ENCODE measurements at regions not wholly inside any gene's neighbourhood (a gene's known extent, or its start where the extent isn't known, plus 50 kb on each side); places are given as distances from the start of the nearest gene placed in this dataset.

DNA sequence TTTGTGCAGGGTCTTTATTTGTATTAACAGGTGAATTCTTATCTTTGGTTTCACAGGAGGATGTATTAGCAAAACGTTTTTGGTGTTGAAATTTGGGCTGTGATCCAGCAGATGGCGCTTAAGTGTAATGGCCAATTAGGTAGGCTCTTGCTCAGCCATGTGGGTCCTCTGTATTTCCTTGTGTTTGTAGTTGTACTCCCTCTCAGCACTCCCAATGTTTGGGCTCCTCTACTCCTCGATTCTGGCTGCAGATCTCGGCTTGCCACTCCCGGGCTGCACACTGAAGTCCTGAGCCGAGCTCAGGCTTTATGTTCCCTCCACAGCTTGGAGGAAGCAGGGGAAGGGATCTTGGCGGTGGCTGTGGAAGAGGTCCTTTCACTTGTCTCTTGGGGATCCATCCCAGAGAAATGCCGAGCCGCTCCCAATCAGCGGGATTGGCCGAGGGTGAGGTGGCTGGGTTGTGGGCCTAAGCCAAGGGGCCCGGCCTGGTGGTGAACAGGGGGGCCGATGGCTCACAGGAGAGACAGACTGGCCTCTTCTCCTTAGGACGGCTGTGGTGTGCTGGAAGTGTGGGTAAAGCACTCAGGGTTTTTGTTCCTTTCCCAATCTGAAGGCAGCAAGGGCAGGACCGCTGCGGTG is 133.7 kb downstream of the AEBP2 start:
- DNase-seq = no peak
- intact Hi-C loops (cut with DNase I) = no loop called here
- peak in 1 of 2 donors; percentile 15 for ATAC-seq

DNA sequence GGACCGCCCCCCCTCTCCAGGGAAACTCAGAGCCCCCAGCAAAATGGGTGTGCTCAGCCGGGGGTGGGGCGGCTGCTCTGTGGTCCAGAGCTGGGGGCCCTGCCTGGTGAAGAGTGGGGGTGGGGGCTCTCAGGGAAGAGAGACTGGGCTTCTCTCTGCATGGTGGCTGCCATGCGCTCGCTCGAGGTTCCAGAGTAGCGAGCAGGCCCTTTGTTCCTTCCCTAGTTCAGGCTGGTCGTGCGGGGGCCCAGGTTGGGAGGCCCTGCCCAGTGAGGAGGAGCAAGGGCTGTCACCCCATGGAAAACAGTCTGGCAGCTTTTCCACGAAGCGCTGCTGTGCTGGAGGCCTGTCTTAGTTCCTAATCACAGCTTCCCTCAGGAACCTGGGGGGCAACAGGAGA is 134.6 kb downstream of the AEBP2 start:
- DNase-seq (no peak), ATAC-seq (no peak)
- intact Hi-C loops (cut with DNase I) = no loop called here

DNA sequence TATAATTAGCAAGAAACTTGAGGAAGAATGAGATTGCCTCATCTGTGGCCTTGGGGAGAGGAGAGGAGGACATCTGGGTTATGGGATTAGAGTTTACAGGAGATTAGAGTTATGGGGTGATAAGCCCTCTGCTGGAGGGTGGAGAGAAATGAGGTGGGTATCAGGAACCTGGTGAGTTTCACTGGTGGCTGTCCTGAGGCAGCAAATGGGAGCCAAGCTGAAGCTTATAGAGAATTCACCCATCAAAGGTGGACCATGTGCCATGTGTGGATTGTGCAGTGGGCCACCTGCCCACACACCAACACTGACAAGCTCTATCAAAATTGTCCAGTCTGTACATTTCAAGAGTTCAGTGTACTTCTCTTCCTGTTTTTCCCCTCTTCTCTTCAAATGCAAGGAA is 135.3 kb downstream of the AEBP2 start:
- no peak for ATAC-seq
- intact Hi-C loops (cut with DNase I) = no loop called here
- DNase-seq = no peak

GRCh38 chr12:19575337-19576243 is 136.3 kb downstream of the AEBP2 start:
- ATAC-seq (peak; percentile 70 to 79), DNase-seq (peak; percentile 82)
- intact Hi-C loops (cut with DNase I) = no loop called here

GRCh38 chr12:19576506-19577280 is 137.4 kb downstream of the AEBP2 start:
- DNase-seq (no peak), ATAC-seq (no peak)
- intact Hi-C loops (cut with DNase I) = no loop called here

- no peak for DNase-seq
- intact Hi-C loops (cut with DNase I) = no loop called here
- no peak for ATAC-seq
These were observed 137.9 kb downstream of the AEBP2 start for GRCh38 chr12:19577281-19577530.

GRCh38 chr12:19584732-19585131 is 145.4 kb downstream of the AEBP2 start:
- ATAC-seq = no peak
- intact Hi-C loops (cut with DNase I) = no loop called here
- DNase-seq = no peak

DNA sequence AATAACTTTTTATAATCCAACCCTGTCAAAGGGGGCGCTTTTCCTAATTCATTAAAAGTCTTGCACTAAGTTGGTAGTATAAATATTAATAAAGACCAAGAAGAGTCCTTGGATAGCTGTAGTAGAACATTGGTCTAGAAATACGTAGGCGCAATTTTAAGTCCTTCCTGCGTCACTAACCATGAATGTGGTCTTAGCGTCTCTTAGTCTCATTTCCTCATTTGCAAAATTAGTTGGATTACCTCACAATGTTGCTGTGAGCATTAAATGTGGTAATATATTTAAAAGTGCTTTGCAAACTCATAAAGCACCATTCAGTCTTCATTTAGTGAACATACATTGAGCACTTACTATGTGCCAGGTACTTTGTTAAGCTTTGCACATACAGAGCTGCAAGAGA is 149.7 kb downstream of the AEBP2 start:
- intact Hi-C loops (cut with DNase I) = no loop called here
- no peak for DNase-seq
- no peak for ATAC-seq

- ATAC-seq (no peak), DNase-seq (no peak)
- intact Hi-C loops (cut with DNase I) = no loop called here
These were observed 152.7 kb downstream of the AEBP2 start for GRCh38 chr12:19591951-19592350.

GRCh38 chr12:19596434-19597166 is 157.3 kb downstream of the AEBP2 start:
- DNase-seq (no peak), ATAC-seq (no peak)
- intact Hi-C loops (cut with DNase I) = no loop called here

- intact Hi-C loops (cut with DNase I) = no loop called here
- DNase-seq (no peak), ATAC-seq (no peak)
These were observed 158.1 kb downstream of the AEBP2 start for GRCh38 chr12:19597167-19598026.

GRCh38 chr12:19605720-19606119 is 166.4 kb downstream of the AEBP2 start:
- DNase-seq (no peak), ATAC-seq (no peak)
- intact Hi-C loops (cut with DNase I) = no loop called here

GRCh38 chr12:19608039-19608438 is 168.7 kb downstream of the AEBP2 start:
- ATAC-seq (no peak), DNase-seq (no peak)
- intact Hi-C loops (cut with DNase I) = no loop called here

DNA sequence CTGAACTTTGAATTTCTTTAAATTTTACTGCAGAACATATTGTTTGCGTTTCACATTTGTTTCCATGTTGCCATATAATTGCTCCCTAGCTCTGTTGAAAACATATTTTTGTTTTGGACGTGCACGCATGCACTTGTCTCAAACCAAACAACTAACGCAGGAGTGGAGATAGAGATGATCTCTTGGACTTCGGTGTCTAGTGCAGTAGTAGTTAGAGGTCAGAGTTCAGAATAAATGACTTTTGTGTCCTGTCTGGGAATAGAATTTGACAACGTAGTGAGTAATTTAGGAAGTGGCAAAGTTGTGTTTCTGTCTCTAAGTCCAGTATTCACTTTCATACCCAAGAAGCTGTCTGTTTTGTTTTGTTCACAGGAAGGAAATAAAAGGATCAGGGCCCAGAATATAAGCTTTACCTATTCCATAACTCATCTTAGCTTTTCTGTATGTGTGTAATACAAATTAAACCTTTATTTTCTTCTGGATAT is 173.8 kb downstream of the AEBP2 start:
- intact Hi-C loops (cut with DNase I) = no loop called here
- DNase-seq (no peak), ATAC-seq (no peak)

DNA sequence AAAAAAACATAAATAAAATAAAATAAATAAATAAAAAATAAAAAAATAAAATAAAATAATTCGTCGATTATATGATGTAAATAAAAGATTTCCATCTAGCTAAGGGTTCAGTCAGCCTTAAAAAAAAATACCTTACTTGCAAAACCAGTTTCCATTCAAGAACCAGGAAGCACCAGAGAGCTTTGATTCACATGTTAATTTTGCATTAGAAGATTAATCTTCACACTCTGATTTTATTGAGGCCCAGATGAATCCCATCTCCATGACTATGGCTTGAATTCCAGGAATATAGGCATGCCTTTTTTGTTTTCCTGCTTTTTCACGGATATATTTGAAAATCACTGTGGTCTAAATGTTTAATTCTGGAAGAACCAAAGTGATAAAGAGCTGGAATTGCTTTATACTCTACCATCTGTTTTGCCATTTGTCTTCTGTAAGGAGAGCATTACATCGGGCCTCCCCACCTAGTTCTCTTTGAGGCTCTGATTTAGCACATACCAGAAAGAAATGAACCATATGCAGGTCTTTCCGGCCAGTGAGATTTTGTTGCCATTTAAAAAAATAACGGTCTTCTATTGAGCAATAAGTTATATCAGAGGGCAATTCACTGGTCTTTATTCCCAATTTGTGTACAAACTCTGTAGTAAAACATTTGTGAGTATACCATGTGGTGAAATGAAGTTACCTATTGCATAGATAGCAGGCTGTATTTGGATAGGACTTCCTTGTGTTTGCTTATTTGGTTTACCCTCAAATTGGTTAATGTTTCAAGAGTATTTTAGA is 175.5 kb downstream of the AEBP2 start:
- DNase-seq (no peak), ATAC-seq (no peak)
- intact Hi-C loops (cut with DNase I) = no loop called here

GRCh38 chr12:19615384-19615725 is 176.1 kb downstream of the AEBP2 start:
- no peak for ATAC-seq
- intact Hi-C loops (cut with DNase I) = no loop called here
- no peak for DNase-seq

DNA sequence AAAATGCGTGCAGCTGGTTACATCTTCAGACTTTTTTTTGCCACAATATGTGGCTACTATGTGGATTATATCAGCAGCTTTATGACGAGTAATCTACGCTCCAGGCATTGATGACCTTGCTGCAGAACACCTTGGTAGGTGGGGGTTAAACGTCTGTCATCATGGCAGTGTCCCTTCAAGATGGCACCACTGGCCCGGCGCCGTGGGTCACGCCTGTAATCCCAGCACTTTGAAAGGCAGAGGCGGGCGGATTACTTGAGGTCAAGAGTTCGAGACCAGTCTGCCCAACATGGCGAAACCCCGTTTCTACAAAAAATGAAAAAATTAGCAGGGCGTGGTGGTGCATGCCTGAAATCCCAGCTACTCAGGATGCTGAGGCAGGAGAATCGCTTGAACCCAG is 177.5 kb downstream of the AEBP2 start:
- intact Hi-C loops (cut with DNase I) = no loop called here
- ATAC-seq (no peak), DNase-seq (no peak)

DNA sequence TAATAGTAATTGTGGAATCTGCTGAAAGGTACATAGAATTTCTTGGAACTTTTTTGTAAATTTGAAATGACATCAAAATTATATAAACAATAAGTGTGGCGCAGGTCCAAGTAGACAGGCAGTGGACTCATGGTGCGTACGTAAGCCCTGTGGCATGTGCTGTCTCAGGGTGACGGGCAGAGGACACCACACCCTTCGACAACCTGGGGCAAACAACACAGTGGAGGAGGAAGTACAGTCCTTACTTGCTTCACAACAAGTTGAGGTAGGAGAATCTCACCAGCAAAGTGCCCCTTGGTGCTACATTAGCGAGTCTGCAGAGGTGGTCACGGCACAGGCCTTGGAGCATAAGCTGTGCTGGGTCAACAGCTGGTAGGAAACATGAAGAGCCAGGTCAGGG is 180.9 kb downstream of the AEBP2 start:
- intact Hi-C loops (cut with DNase I) = no loop called here
- ATAC-seq (no peak), DNase-seq (no peak)

Measured in left cardiac atrium (tissue), 4 donors.